COLO668 (cell line): ENCODE measurements at regions not wholly inside any gene's neighbourhood (a gene's known extent, or its start where the extent isn't known, plus 50 kb on each side); places are given as distances from the start of the nearest gene placed in this dataset.

ENCODE experiments used
- DNase-seq: peaks from one replicate; lab custom pipeline; 2025; ENCODE audit not compliant: unreplicated experiment; lab: John Stamatoyannopoulos, UW

DNA sequence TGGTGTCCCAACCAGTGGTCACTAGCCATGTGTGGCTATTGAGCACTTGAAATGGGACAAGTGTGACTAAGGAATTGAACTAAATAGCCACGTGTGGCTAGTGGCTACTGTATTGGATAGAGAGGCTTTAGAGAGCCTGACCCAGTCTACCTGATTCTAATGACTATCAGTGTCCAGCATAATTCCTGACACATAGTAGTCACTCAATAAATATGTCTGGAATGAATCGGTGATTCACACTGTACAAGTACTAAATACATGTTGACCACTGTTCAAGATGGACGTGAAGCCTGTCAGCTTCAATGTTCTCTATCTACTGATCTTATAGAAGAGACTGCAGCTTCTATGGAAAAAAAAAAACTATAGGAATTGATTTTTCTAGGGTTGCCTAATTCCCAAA, 57.7 kb upstream of the MAST4 start:
- DNase-seq = no peak

DNA sequence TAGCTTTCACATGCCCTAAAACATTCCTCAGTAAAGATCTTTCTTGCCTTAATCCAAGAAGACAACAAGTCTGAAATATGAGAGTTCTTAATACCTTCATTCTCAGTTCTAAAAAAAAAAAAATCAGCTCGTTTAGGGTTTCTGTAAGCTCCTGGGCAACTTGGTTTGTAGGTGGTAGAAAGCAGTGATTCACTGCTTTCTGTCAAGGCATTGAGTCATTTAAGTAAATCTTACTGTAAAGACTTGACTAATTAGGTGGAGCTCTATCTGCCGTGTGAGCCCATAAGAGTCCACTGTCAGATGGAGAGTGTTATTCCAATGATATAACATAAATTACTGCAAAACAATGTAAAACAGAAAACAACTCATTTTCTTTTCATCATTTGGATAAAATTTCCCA, 56.1 kb upstream of the MAST4 start:
- no peak for DNase-seq

DNA sequence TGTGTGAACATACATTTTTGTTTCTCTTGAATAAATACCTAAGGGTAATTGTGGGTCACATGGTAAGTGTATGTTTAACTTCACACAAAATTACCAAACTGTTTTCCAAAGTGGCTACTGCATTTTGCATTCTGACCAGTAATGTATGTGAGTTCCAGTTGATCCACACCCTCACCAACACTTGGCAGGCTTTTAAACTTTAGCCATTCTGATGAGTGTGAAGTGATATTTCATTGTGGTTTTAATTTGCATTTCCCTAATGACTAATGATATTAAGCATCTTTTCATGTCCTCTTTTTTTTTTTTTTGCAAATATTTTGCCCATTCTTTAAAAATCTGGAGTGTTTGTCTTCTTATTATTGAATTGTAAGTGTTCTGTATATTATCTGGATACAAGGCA, 53.5 kb upstream of the MAST4 start:
- DNase-seq = no peak
